Stimulated activated CD4-positive, alpha-beta T cell treated with anti-CD3 and anti-CD28 coated beads, Interleukin-15, amount 100 ng/mL, for 48 hours (primary cell): ENCODE measurements at regions not wholly inside any gene's neighbourhood (a gene's known extent, or its start where the extent isn't known, plus 50 kb on each side); places are given as distances from the start of the nearest gene placed in this dataset.

Experiments used
- DNase-seq, 2 donors: peaks; one replicate each; pipeline ENCODE4 v3.0.0-alpha.2; 2020; ENCODE audit warnings: low read depth in 2 of 2

GRCh38 chr11:23023319-23023718, 163.0 kb upstream of the CCDC179 start:
- DNase-seq = no peak

GRCh38 chr11:23041001-23041503, 180.8 kb upstream of the CCDC179 start:
- no peak for DNase-seq

GRCh38 chr11:23058656-23059055, 198.4 kb upstream of the CCDC179 start:
- no peak for DNase-seq

GRCh38 chr11:23063276-23063675, 203.0 kb upstream of the CCDC179 start:
- no peak for DNase-seq

DNA sequence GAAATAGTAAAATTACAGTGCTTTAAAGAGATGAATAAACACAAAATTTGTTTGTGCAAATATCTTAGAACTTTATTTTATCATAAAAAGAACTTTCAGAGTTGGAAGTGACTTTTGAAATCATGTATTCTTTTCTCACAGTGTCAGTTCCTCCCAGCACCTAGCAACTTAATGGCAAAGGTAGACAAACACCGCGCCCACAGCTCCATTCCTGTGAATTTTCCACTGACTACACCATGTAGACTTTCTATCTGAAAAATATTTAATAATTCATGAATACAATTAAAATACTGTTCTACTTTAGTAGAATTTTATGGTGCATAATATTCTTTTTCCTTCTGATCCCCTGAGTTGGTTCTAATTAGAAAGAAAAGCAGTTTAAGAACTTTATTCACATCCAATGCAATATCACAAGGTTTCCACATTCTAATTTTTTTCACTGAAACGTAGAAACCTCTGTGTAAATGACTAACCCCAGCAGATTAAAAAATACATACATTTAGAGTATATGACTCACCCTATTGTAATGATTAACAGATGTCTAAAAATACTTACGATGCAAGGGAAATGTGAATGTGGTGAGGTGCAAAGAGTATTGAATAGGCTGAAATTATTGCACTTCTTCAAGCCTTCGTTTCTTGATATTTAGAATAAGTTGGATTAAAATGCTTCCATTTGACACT, 218.2 kb upstream of the CCDC179 start:
- DNase-seq = no peak

GRCh38 chr11:23079382-23079813, 219.1 kb upstream of the CCDC179 start:
- DNase-seq = no peak

DNA sequence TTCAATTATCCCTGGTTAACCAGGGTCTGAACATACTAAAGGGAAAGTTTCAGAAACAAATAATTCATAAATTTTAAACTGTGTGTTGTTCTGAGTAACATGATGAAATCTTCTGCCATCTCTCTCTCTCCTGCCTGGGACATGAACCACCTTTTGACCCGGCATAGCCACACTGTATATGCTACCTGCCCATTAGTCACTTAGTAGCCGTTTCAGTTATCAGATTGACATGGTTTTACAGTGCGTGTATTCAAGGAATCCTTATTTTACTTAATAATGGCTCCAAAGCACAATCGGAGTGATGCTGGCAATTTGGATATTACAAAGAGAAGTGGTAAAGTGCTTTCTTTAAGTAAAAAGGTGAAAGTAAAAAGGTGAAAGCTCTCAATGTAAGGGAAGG, 227.1 kb upstream of the CCDC179 start:
- DNase-seq = no peak

DNA sequence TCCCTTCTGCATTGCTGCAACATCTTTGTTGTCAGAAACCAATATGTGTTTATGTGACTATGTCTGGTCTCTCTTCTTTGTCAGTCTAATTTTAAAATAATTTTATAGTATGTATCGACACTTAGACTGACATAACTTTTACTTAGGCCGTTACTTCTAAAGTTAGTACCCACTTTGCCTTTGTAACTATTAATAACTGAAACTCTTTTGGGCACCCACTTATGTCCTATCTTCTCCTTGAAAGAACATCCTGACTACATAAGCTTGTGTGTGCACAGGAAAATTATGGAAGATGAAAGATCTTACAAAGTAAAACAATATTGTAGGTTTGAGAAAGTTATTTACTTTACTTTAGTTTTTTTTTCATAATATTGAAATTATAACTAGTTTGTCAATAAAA, 230.4 kb upstream of the CCDC179 start:
- no peak for DNase-seq

- DNase-seq = no peak
Measured at GRCh38 chr11:23095650-23096189, 235.4 kb upstream of the CCDC179 start.

- DNase-seq = no peak
Measured at GRCh38 chr11:23097891-23098290, 237.6 kb upstream of the CCDC179 start.

GRCh38 chr11:23099256-23099655, 239.0 kb upstream of the CCDC179 start:
- no peak for DNase-seq

- no peak for DNase-seq
Measured at GRCh38 chr11:23100726-23101125, 240.5 kb upstream of the CCDC179 start.

DNA sequence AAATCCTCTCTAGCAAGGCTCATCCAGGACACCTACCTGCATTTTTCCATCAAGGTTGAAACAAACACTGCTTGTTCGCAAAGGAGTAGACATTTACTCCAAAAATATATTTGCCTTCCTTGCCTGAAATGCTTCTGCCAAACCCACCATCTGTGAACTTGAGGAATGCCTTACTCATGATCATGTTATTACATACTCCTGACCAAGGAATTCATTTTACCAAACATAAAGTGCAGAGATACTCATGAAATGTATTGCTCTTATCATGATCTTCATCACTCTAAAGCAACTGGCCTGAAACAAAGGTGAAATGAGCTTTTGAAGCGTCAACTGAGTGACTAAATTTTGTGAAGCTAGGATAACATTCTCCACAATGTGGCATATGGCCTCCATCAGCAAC, 243.1 kb upstream of the CCDC179 start:
- no peak for DNase-seq

DNA sequence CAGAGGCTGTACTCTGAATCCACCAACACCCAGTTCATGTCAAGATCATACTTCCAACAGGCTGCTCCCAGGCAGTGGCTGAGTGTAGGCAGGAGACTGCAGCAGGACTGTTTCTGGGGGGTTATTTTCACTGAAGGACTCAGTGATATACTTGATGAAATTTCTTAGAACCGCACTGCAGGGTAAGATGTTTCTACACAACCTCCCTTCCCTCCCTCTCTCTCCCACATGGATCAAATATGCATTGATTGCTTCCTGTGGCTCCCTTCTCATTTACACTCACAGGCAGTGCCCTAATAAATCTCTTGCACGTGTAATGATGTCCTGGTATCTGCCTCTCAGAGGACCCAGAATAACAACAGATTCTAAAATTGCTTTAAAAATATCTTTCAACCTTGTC, 251.3 kb upstream of the CCDC179 start:
- no peak for DNase-seq

- DNase-seq = no peak
Measured at GRCh38 chr11:23112390-23112789, 252.1 kb upstream of the CCDC179 start.

- no peak for DNase-seq
Measured at GRCh38 chr11:23112987-23113886, 253.0 kb upstream of the CCDC179 start.

- no peak for DNase-seq
Measured at GRCh38 chr11:23113887-23114216, 253.6 kb upstream of the CCDC179 start.

DNA sequence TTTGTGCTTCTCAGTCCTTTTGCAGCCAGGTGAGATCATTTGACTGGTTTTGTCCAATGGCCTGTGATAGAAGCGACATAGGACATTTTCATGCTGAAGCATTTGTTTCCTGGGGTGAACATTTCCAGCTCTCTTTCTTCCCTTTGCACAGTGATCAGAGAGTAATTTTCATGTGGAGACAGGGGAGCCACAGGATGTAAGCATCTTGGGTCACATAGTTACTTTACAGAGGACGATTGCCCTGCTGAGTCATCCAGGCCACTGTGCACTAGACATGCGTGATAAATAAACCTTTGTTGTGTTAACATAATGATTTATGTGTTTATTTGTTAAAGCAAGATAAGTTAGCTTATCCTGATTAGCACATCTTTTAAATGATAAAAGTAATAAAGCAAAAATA, 263.5 kb upstream of the CCDC179 start:
- DNase-seq = no peak

DNA sequence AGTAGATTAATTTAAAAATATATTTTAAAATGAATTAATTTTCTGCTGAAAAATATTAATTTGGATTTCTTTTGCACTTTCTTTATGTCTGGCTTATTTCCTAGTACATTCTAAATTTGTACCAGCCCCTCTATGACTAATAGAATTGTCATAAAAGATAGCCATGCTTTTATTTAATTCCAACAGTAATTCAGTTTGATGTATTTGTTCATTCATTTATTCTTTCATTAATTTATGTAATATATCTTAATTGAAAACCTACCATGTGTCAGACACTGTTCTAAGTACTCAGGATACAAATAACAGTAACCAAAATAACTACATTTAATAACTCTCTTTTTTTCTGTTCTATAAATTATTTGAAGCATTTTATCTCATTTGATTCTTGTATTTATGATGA, 264.0 kb upstream of the CCDC179 start:
- DNase-seq = no peak

DNA sequence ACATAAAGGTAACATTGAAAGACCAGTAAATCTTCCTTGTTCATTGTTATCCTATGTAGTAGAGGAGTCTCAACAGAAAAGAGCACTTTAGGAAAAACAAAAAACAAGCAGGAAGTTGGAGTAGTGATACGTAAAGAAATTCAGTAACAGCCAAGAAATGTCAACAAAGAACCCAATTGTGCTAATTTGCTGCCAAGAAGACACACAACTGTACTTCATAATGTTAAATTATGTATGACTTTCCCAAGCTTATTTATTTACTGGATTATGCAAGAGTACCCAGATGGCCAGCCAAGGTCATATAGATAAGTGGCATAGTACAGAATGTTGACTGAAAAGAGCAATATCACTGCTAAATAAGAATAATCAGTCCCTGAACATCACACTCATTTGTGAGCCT, 264.7 kb upstream of the CCDC179 start:
- no peak for DNase-seq

- no peak for DNase-seq
Measured at GRCh38 chr11:23127706-23128105, 267.4 kb upstream of the CCDC179 start.

- no peak for DNase-seq
Measured at GRCh38 chr11:23134627-23135026, 274.4 kb upstream of the CCDC179 start.

DNA sequence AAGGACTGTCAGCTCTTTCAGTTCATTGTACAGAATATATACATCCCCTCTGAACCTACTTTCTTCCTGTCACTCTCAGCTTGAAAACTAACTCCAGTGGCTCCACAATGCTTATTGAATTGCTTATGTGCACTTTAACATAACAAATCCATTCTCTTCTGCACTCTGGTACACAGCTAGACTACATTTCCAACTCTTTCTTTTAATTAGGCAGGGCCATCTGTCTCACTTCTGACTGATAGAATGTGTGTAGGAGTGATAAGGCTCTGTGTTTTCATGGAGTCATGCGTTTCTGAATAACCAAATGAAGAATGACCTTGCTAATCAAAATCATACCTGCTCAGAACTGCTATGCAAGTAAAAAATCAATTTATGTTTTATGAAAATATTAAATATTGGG, 278.5 kb upstream of the CCDC179 start:
- DNase-seq = no peak
